HL-60 (cell line): ENCODE measurements at regions not wholly inside any gene's neighbourhood (a gene's known extent, or its start where the extent isn't known, plus 50 kb on each side); places are given as distances from the start of the nearest gene placed in this dataset.

Experiments used
- DNase-seq, 2 experiments: peaks; one replicate each; pipeline ENCODE4 v3.0.0-alpha.2; 2010 to 2020; ENCODE audit warnings: low read depth in 1 of 2, low spot score in 1 of 2
- H3K27ac ChIP-seq: fragments of 250-450 bp; sonication (Bioruptor Pico); replicated peaks from 2 replicates; pipeline ENCODE4 v1.5.1; 2020; ENCODE audit warnings: mild to moderate bottlenecking, moderate library complexity
- H3K27me3 ChIP-seq: fragments of 250-450 bp; sonication (Bioruptor Pico); 2 replicates; pipeline ENCODE4 v1.5.1; 2021; ENCODE audit warnings: mild to moderate bottlenecking, moderate library complexity; ENCODE audit not compliant: insufficient read depth, poor library complexity, severe bottlenecking
- H3K4me3 ChIP-seq: replicated peaks from 2 replicates; pipeline ENCODE4 v1.5.1; 2011; ENCODE audit warnings: mild to moderate bottlenecking, control low read depth, low read length; ENCODE audit not compliant: insufficient read depth
- CTCF ChIP-seq: IDR thresholded peaks from one replicate; pipeline ENCODE4 v1.5.1; 2011; ENCODE audit warnings: low read length, control low read depth, inconsistent platforms; ENCODE audit not compliant: insufficient read depth
- GABPA ChIP-seq: IDR thresholded peaks from 2 replicates; pipeline ENCODE4 v1.6.1; 2012; ENCODE audit warnings: low read depth
- POLR2AphosphoS5 ChIP-seq: IDR thresholded peaks from 2 replicates; pipeline ENCODE4 v1.6.1; 2012; ENCODE audit warnings: low read depth
- REST ChIP-seq: IDR thresholded peaks from 2 replicates; pipeline ENCODE4 v1.6.1; 2012; ENCODE audit warnings: low read depth; ENCODE audit not compliant: insufficient replicate concordance
- SPI1 ChIP-seq: IDR thresholded peaks from 2 replicates; pipeline ENCODE4 v1.6.1; 2012; ENCODE audit warnings: low read depth, mild to moderate bottlenecking, borderline replicate concordance

GRCh38 chr14:22715890-22716289 is 50.6 kb upstream of the OXA1L start:
- no peak for DNase-seq
- Histone ChIP-seq H3K4me3 (no peak overlapping the region), H3K27me3 (no peaks in the 10 kb centered on the region), H3K27ac (no peak overlapping the region)
- TF ChIP-seq POLR2AphosphoS5, result no peak
- no peak for TF ChIP-seq GABPA
- TF ChIP-seq CTCF, result no peak
- no peak for TF ChIP-seq REST
- no peak for TF ChIP-seq SPI1
